ENCODE measurements at regions not wholly inside any gene's neighbourhood (a gene's known extent, or its start where the extent isn't known, plus 50 kb on each side); places are given as distances from the start of the nearest gene placed in this dataset.
"Not testable (repeated sequence)": the region's sequence is repeated elsewhere in the genome, so short reads cannot be mapped to it uniquely, and the experiment has no call there.

- H3K27ac Mint-ChIP-seq, result no peak overlapping the region
- Histone ChIP-seq H3K9ac (no peak overlapping the region), H3K9me3 (ENCODE audit: low read depth) (no peaks in the 10 kb centered on the region), H3K4me1 (no peaks in the 10 kb centered on the region), H4K20me1 (ENCODE audit: low read depth) (no peaks in the 10 kb centered on the region), H3K4me2 (no peak overlapping the region), H3K4me3 (no peak overlapping the region), H3K27me3 (no peaks in the 10 kb centered on the region), H3K36me3 (no peaks in the 10 kb centered on the region), H2AFZ (replicated peaks) (no peak overlapping the region), H3K79me2 (ENCODE audit: low read depth) (no peaks in the 10 kb centered on the region), H3F3A (ENCODE audit: low read depth) (no peaks in the 10 kb centered on the region), H3K27ac (no peak overlapping the region)
- TF ChIP-seq EZH2 (IDR thresholded peaks at IDR 0.05) (no peak), EZH2phosphoT487 (IDR thresholded peaks at IDR 0.05) (no peak), CTCF (IDR thresholded peaks at IDR 0.05) (no peak)
- H3K9me3 Mint-ChIP-seq, result peaks cover 2% of the 10 kb centered on the region
- H3K4me1 Mint-ChIP-seq, result no peaks in the 10 kb centered on the region
- DNase-seq (ENCODE audit: low spot score), result no peak
- H3K36me3 Mint-ChIP-seq, result no peaks in the 10 kb centered on the region
- H3K27me3 Mint-ChIP-seq (ENCODE audit: insufficient read depth, low read depth), result peaks cover 2% of the 10 kb centered on the region
- no peak overlapping the region for H3K4me3 Mint-ChIP-seq
Measured at GRCh38 chr6:76166297-76166696, 93.8 kb upstream of the IMPG1 start.

GRCh38 chr6:76165471-76166221, 93.2 kb upstream of the IMPG1 start:
- H2AFZ ChIP-seq (replicated peaks), result no peak overlapping the region
- TF ChIP-seq EZH2phosphoT487 (IDR thresholded peaks at IDR 0.05) (no peak), CTCF (IDR thresholded peaks at IDR 0.05) (no peak), EZH2 (IDR thresholded peaks at IDR 0.05) (no peak)
- peaks cover 2% of the 10 kb centered on the region for H3K27me3 Mint-ChIP-seq (ENCODE audit: insufficient read depth, low read depth)
- H3K27me3 ChIP-seq, result no peaks in the 10 kb centered on the region
- H3K36me3 ChIP-seq, result no peaks in the 10 kb centered on the region
- peaks cover 2% of the 10 kb centered on the region for H3K9me3 Mint-ChIP-seq
- H3K4me3 ChIP-seq, result no peak overlapping the region
- no peaks in the 10 kb centered on the region for H3F3A ChIP-seq (ENCODE audit: low read depth)
- no peaks in the 10 kb centered on the region for H3K4me1 ChIP-seq
- H3K4me1 Mint-ChIP-seq, result no peaks in the 10 kb centered on the region
- no peaks in the 10 kb centered on the region for H4K20me1 ChIP-seq (ENCODE audit: low read depth)
- H3K27ac ChIP-seq, result no peak overlapping the region
- H3K79me2 ChIP-seq (ENCODE audit: low read depth), result no peaks in the 10 kb centered on the region
- no peak for DNase-seq (ENCODE audit: low spot score)
- H3K27ac Mint-ChIP-seq, result no peak overlapping the region
- H3K36me3 Mint-ChIP-seq, result no peaks in the 10 kb centered on the region
- no peak overlapping the region for H3K4me2 ChIP-seq
- no peak overlapping the region for H3K4me3 Mint-ChIP-seq
- H3K9me3 ChIP-seq (ENCODE audit: low read depth), result no peaks in the 10 kb centered on the region
- no peak overlapping the region for H3K9ac ChIP-seq

GRCh38 chr6:76162811-76163210, 90.3 kb upstream of the IMPG1 start:
- Mint-ChIP-seq H3K4me3 (no peak overlapping the region), H3K4me1 (no peaks in the 10 kb centered on the region), H3K36me3 (no peaks in the 10 kb centered on the region), H3K27ac (no peak overlapping the region), H3K9me3 (peaks cover 11% of the 10 kb centered on the region), H3K27me3 (ENCODE audit: insufficient read depth, low read depth) (peaks cover 2% of the 10 kb centered on the region)
- H3K36me3 ChIP-seq, result no peaks in the 10 kb centered on the region
- peaks cover 10% of the 10 kb centered on the region for H3K9me3 ChIP-seq (ENCODE audit: low read depth)
- no peaks in the 10 kb centered on the region for H3F3A ChIP-seq (ENCODE audit: low read depth)
- no peak overlapping the region for H3K4me2 ChIP-seq
- H2AFZ ChIP-seq (replicated peaks), result no peak overlapping the region
- H3K79me2 ChIP-seq (ENCODE audit: low read depth), result no peaks in the 10 kb centered on the region
- no peak overlapping the region for H3K9ac ChIP-seq
- TF ChIP-seq CTCF (IDR thresholded peaks at IDR 0.05) (no peak), EZH2 (IDR thresholded peaks at IDR 0.05) (no peak), EZH2phosphoT487 (IDR thresholded peaks at IDR 0.05) (no peak)
- H3K27ac ChIP-seq, result no peak overlapping the region
- no peaks in the 10 kb centered on the region for H3K27me3 ChIP-seq
- DNase-seq (ENCODE audit: low spot score), result no peak
- H3K4me1 ChIP-seq, result no peaks in the 10 kb centered on the region
- H3K4me3 ChIP-seq, result no peak overlapping the region
- H4K20me1 ChIP-seq (ENCODE audit: low read depth), result no peaks in the 10 kb centered on the region

- not testable (repeated sequence) for H3K27me3 ChIP-seq; H3F3A ChIP-seq (ENCODE audit: low read depth); H2AFZ ChIP-seq (replicated peaks); DNase-seq (ENCODE audit: low spot score); H4K20me1 ChIP-seq (ENCODE audit: low read depth); H3K4me3 ChIP-seq; H3K4me1 ChIP-seq; H3K9ac ChIP-seq; H3K36me3 Mint-ChIP-seq; H3K36me3 ChIP-seq; H3K27ac ChIP-seq; H3K4me3 Mint-ChIP-seq; H3K79me2 ChIP-seq (ENCODE audit: low read depth); H3K27me3 Mint-ChIP-seq (ENCODE audit: insufficient read depth, low read depth); H3K27ac Mint-ChIP-seq; H3K4me2 ChIP-seq; H3K4me1 Mint-ChIP-seq
- H3K9me3 Mint-ChIP-seq, result peaks cover 13% of the 10 kb centered on the region
- peaks cover 11% of the 10 kb centered on the region for H3K9me3 ChIP-seq (ENCODE audit: low read depth)
Measured at GRCh38 chr6:76157800-76158199, 85.3 kb upstream of the IMPG1 start.
